MM.1S (cell line): ENCODE measurements at regions not wholly inside any gene's neighbourhood (a gene's known extent, or its start where the extent isn't known, plus 50 kb on each side); places are given as distances from the start of the nearest gene placed in this dataset.

Experiments
- DNase-seq: peaks from one replicate; pipeline ENCODE4 v3.0.0-alpha.2; 2015
- H2AFZ ChIP-seq: fragments of 300-600 bp; sonication (generic); 2 replicates; pipeline ENCODE4 v1.6.0; 2016; ENCODE audit warnings: antibody characterized with exemption, low read length
- H3F3A ChIP-seq: fragments of 300-600 bp; sonication (generic); 2 replicates; pipeline ENCODE4 v1.6.1; 2016; ENCODE audit warnings: mild to moderate bottlenecking, antibody characterized with exemption, low read length, moderate library complexity, mixed read lengths; ENCODE audit not compliant: insufficient read depth
- H3K27ac ChIP-seq: fragments of 300-600 bp; sonication (generic); 2 replicates; pipeline ENCODE4 v1.5.1; 2016; ENCODE audit warnings: mild to moderate bottlenecking, low read length
- H3K27me3 ChIP-seq: fragments of 300-600 bp; sonication (generic); replicated peaks from 2 replicates; pipeline ENCODE4 v1.6.0; 2016; ENCODE audit warnings: low read length; ENCODE audit not compliant: insufficient read depth
- H3K36me3 ChIP-seq: fragments of 300-600 bp; sonication (generic); replicated peaks from 2 replicates; pipeline ENCODE4 v1.6.1; 2016; ENCODE audit warnings: mild to moderate bottlenecking, low read length, mixed read lengths; ENCODE audit not compliant: insufficient read depth
- H3K4me1 ChIP-seq: fragments of 300-600 bp; sonication (generic); 2 replicates; pipeline ENCODE4 v1.6.1; 2016; ENCODE audit warnings: low read length, mixed read lengths
- H3K4me2 ChIP-seq: fragments of 300-600 bp; sonication (generic); 2 replicates; pipeline ENCODE4 v1.6.0; 2016; ENCODE audit warnings: low read depth, low read length
- H3K4me3 ChIP-seq: fragments of 300-600 bp; sonication (generic); 2 replicates; pipeline ENCODE4 v1.5.1; 2016; ENCODE audit warnings: low read length, mixed read lengths
- H3K79me2 ChIP-seq: fragments of 300-600 bp; sonication (generic); 2 replicates; pipeline ENCODE4 v1.6.1; 2016; ENCODE audit warnings: mixed run types, low read length, mixed read lengths
- H3K9ac ChIP-seq: fragments of 300-600 bp; sonication (generic); 2 replicates; pipeline ENCODE4 v1.6.1; 2016; ENCODE audit warnings: low read length, mixed read lengths
- H3K9me2 ChIP-seq: fragments of 300-600 bp; sonication (generic); replicated peaks from 2 replicates; pipeline ENCODE4 v1.6.1; 2016; ENCODE audit warnings: mild to moderate bottlenecking, low read length, mixed read lengths; ENCODE audit not compliant: insufficient read depth
- H3K9me3 ChIP-seq: fragments of 300-600 bp; sonication (generic); replicated peaks from 2 replicates; pipeline ENCODE4 v1.6.1; 2016; ENCODE audit warnings: mild to moderate bottlenecking, low read length, mixed read lengths; ENCODE audit not compliant: insufficient read depth
- H4K20me1 ChIP-seq: fragments of 300-600 bp; sonication (generic); 2 replicates; pipeline ENCODE4 v1.6.1; 2016; ENCODE audit warnings: mild to moderate bottlenecking, low read length, moderate library complexity, mixed read lengths; ENCODE audit not compliant: insufficient read depth
- EZH2 ChIP-seq: fragments of 300-600 bp; sonication (generic); optimal IDR thresholded peaks from 2 replicates; pipeline ENCODE3; 2017; ENCODE audit warnings: low read depth, mild to moderate bottlenecking, antibody characterized with exemption, low read length, mixed read lengths
- EZH2phosphoT487 ChIP-seq: fragments of 300-600 bp; sonication (generic); IDR thresholded peaks from 2 replicates; pipeline ENCODE4 v1.6.1; 2018; ENCODE audit warnings: antibody characterized with exemption, low read length
- TF ChIP-seq, protein P1 (sequence below): fragments of 300-600 bp; sonication (generic); IDR thresholded peaks from 2 replicates; pipeline ENCODE4 v1.5.1; 2016; ENCODE audit warnings: antibody characterized with exemption, low read length, mixed read lengths

DNA sequence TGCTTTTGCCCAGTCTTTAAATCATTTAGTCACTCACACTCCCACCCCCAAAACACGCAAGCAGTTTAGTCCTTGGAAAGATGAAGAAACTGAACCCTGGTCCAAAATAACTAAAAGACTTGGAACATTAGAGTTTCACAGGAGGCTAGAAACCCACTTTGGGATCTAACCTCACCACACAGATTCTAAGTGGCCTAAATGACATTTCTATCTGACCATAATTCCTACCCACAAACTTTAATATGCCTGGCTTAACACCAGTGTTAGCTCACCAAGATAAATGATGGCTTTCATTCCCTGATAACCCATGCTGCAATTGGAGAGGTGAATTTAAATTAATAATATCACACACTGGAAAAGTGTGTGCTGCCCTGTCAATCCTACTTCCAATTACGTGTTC, 295.3 kb upstream of the UBE2E2 start:
- Histone ChIP-seq H3K27ac (no peak overlapping the region), H3K9ac (no peak overlapping the region), H3K27me3 (no peaks in the 10 kb centered on the region), H3K4me1 (no peaks in the 10 kb centered on the region), H3K9me2 (no peaks in the 10 kb centered on the region), H3K36me3 (no peaks in the 10 kb centered on the region), H3K4me3 (no peak overlapping the region), H3K79me2 (no peaks in the 10 kb centered on the region), H3F3A (no peaks in the 10 kb centered on the region), H2AFZ (no peak overlapping the region), H3K9me3 (no peaks in the 10 kb centered on the region), H4K20me1 (no peaks in the 10 kb centered on the region), H3K4me2 (no peak overlapping the region)
- TF ChIP-seq, protein P1, sequence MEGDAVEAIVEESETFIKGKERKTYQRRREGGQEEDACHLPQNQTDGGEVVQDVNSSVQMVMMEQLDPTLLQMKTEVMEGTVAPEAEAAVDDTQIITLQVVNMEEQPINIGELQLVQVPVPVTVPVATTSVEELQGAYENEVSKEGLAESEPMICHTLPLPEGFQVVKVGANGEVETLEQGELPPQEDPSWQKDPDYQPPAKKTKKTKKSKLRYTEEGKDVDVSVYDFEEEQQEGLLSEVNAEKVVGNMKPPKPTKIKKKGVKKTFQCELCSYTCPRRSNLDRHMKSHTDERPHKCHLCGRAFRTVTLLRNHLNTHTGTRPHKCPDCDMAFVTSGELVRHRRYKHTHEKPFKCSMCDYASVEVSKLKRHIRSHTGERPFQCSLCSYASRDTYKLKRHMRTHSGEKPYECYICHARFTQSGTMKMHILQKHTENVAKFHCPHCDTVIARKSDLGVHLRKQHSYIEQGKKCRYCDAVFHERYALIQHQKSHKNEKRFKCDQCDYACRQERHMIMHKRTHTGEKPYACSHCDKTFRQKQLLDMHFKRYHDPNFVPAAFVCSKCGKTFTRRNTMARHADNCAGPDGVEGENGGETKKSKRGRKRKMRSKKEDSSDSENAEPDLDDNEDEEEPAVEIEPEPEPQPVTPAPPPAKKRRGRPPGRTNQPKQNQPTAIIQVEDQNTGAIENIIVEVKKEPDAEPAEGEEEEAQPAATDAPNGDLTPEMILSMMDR = no peak
- TF ChIP-seq EZH2phosphoT487 (no peak), EZH2 (no peak)
- DNase-seq = no peak

DNA sequence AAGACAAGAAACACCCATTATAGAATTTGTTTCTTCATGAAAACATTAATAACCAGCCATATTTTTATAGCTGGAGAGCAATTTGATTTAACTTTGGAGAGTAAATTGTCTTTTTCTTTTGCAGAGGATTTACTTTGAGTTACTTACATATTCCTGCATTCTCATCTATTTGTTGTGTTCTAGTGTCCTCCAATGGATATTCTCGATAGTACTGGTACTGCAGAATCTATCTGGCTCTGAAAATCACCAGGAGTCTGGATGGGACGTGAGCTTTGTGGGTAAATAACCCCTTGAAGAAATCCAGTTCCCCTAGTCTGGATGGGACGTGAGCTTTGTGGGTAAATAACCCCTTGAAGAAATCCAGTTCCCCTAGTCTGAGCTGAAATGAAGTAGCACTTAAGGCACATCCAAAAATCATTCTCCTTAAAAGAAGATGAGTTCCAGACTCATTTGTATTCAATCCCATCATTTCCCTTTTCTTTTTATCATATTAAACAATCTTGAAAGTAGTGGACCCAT, 294.1 kb upstream of the UBE2E2 start:
- Histone ChIP-seq H3K9ac (no peak overlapping the region), H3K36me3 (no peaks in the 10 kb centered on the region), H3F3A (no peaks in the 10 kb centered on the region), H3K4me1 (no peaks in the 10 kb centered on the region), H3K4me2 (no peak overlapping the region), H3K9me2 (no peaks in the 10 kb centered on the region), H4K20me1 (no peaks in the 10 kb centered on the region), H3K27me3 (no peaks in the 10 kb centered on the region), H3K79me2 (no peaks in the 10 kb centered on the region), H3K27ac (no peak overlapping the region), H2AFZ (no peak overlapping the region), H3K9me3 (no peaks in the 10 kb centered on the region), H3K4me3 (no peak overlapping the region)
- DNase-seq = no peak
- no peak for TF ChIP-seq EZH2
- TF ChIP-seq, protein P1 = no peak
- TF ChIP-seq EZH2phosphoT487 = no peak

- TF ChIP-seq, protein P1 = no peak
- TF ChIP-seq EZH2phosphoT487 (no peak), EZH2 (no peak)
- no peak overlapping the region for H3K9ac ChIP-seq
Measured at GRCh38 chr3:22916933-22917332, 286.2 kb upstream of the UBE2E2 start.

More at GRCh38 chr3:22916933-22917332, 286.2 kb upstream of the UBE2E2 start:
- Histone ChIP-seq H4K20me1 (no peaks in the 10 kb centered on the region), H3K9me3 (no peaks in the 10 kb centered on the region), H3K4me1 (no peaks in the 10 kb centered on the region), H3F3A (no peaks in the 10 kb centered on the region), H3K27me3 (no peaks in the 10 kb centered on the region), H3K9me2 (no peaks in the 10 kb centered on the region), H2AFZ (no peak overlapping the region), H3K4me3 (no peak overlapping the region), H3K36me3 (no peaks in the 10 kb centered on the region), H3K4me2 (no peak overlapping the region), H3K27ac (no peak overlapping the region), H3K79me2 (no peaks in the 10 kb centered on the region)
- DNase-seq = no peak
